PC-9 (cell line): ENCODE measurements at regions not wholly inside any gene's neighbourhood (a gene's known extent, or its start where the extent isn't known, plus 50 kb on each side); places are given as distances from the start of the nearest gene placed in this dataset.
A peak's percentile ranks its signal among the peaks of the same experiment; 100 is the strongest.

Experiments used
- BruUV-seq: library from RNA; stranded (reverse); fragments of 400-500 nt; replicated peaks from 2 replicates; lab custom pipeline; 2021; lab: Mats Ljungman, UMichigan
- CTCF ChIA-PET: fragments of 300-600 bp; sonication (Branson Sonifier 250); formaldehyde crosslinking; loops from one replicate; lab custom pipeline; 2022; ENCODE audit warnings: antibody characterized with exemption; lab: Charles Lee
- POLR2A ChIA-PET: fragments of 300-600 bp; sonication (Branson Sonifier 250); formaldehyde crosslinking; loops from one replicate; lab custom pipeline; 2022; ENCODE audit warnings: antibody characterized with exemption; ENCODE audit not compliant: unreplicated experiment; lab: Charles Lee
- DNase-seq, 2 experiments: peaks; one replicate each; pipeline versions ENCODE4 v3.0.0 to v3.0.0-alpha.2; 2015 to 2022; ENCODE audit warnings: mixed read lengths in 1 of 2
- H2AFZ ChIP-seq: fragments of 200-600 bp; sonication (generic); 2 replicates; pipeline ENCODE4 v1.8.1; 2017; ENCODE audit warnings: antibody characterized with exemption
- H3F3A ChIP-seq: fragments of 200-600 bp; sonication (generic); 2 replicates; pipeline ENCODE4 v1.8.1; 2017; ENCODE audit warnings: antibody characterized with exemption, mild to moderate bottlenecking, low read depth; ENCODE audit not compliant: insufficient read depth
- H3K27ac ChIP-seq: fragments of 200-600 bp; sonication (generic); 2 replicates; pipeline ENCODE4 v1.6.1; 2016; ENCODE audit warnings: mixed run types
- H3K27me3 ChIP-seq: fragments of 200-600 bp; sonication (generic); 2 replicates; pipeline ENCODE4 v1.6.1; 2016; ENCODE audit warnings: low read depth, mixed run types; ENCODE audit not compliant: insufficient read depth
- H3K36me3 ChIP-seq: fragments of 200-600 bp; sonication (generic); 2 replicates; pipeline ENCODE4 v1.6.1; 2016; ENCODE audit warnings: low read depth, mixed run types
- H3K4me1 ChIP-seq: fragments of 200-600 bp; sonication (generic); replicated peaks from 2 replicates; pipeline ENCODE4 v1.6.1; 2016; ENCODE audit warnings: mixed run types; ENCODE audit not compliant: insufficient read depth
- H3K4me2 ChIP-seq: fragments of 200-600 bp; sonication (generic); 2 replicates; pipeline ENCODE4 v1.6.1; 2017; ENCODE audit warnings: mixed run types
- H3K4me3 ChIP-seq: fragments of 200-600 bp; sonication (generic); 2 replicates; pipeline ENCODE4 v1.6.1; 2016; ENCODE audit warnings: mixed run types
- H3K79me2 ChIP-seq: fragments of 200-600 bp; sonication (generic); 2 replicates; pipeline ENCODE4 v1.6.1; 2017; ENCODE audit warnings: low read depth, mixed run types
- H3K9me2 ChIP-seq: fragments of 200-600 bp; sonication (generic); 2 replicates; pipeline ENCODE4 v1.8.1; 2017; ENCODE audit warnings: mild to moderate bottlenecking; ENCODE audit not compliant: insufficient read depth
- H3K9me3 ChIP-seq: fragments of 200-600 bp; sonication (generic); 2 replicates; pipeline ENCODE4 v1.8.1; 2016; ENCODE audit warnings: low read depth; ENCODE audit not compliant: insufficient read depth
- H4K20me1 ChIP-seq: fragments of 200-600 bp; sonication (generic); 2 replicates; pipeline ENCODE4 v1.8.1; 2017; ENCODE audit not compliant: insufficient read depth
- EZH2 ChIP-seq: fragments of 200-600 bp; sonication (generic); IDR thresholded peaks from 2 replicates; pipeline ENCODE4 v1.8.0; 2017; ENCODE audit warnings: antibody characterized with exemption, low read depth
- intact Hi-C: fragments of 100-400 bp; cut with micrococcal nuclease; formaldehyde crosslinking; loops from one replicate; pipeline ENCODE4 v1.10.0; 2022; ENCODE audit not compliant: unreplicated experiment
- TF ChIP-seq, protein P1 (sequence below): fragments of 200-600 bp; sonication (generic); conservative IDR thresholded peaks from 2 replicates; pipeline ENCODE4 v1.6.1; 2017; ENCODE audit warnings: mixed run types, antibody characterized with exemption, mild to moderate bottlenecking, moderate library complexity

DNA sequence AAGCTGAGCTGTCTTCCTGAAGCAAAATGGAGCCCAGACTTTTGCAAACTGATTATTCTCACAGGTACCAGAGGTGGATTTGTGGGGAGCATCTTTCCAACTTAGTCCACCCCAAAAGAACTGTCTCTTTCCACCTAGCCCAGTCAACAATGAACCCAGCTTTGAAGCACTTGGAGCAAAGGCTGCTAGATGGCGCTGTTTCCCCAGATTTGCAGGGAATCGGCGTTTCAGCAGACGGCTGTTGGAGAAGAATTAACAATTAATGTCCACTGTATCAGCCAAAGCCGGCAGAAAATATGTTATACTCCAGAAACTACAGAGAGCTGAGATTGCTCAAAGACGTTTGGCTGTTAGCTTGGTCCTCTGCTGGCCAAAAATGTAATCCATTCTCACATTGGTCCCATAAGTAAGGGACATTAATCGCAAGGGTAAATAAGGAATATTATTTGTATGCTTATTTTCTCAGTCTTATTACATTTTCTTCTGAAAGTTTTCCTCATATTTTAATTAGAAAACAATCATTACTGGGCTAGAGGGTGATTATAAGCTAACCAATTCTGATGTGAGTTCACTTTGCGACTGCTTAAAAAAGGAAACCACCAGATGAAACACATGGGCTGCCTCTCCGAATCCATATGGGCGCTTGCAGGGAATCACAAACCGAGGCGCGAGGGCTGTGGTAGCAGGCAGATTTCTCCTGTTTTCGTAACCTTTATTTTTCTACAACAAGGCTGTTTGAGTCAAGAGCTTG, 423.8 kb upstream of the MEX3C start:
- Histone ChIP-seq H3K4me2 (no peak overlapping the region; the same call in 1 of the 2 replicates), H3K79me2 (no peaks in the 10 kb centered on the region), H3K27ac (no peak overlapping the region), H3K4me3 (no peak overlapping the region), H3K9me2 (no peaks in the 10 kb centered on the region), H3K9me3 (no peaks in the 10 kb centered on the region), H3K36me3 (no peaks in the 10 kb centered on the region), H4K20me1 (no peaks in the 10 kb centered on the region), H3K4me1 (peaks cover 20% of the 10 kb centered on the region), H3K27me3 (no peaks in the 10 kb centered on the region), H3F3A (peaks cover 16% of the 10 kb centered on the region), H2AFZ (no peak overlapping the region)
- POLR2A ChIA-PET = no interaction called here
- no TSS peak for BruUV-seq
- CTCF ChIA-PET = no interaction called here
- TF ChIP-seq EZH2 = no peak
- TF ChIP-seq, protein P1, sequence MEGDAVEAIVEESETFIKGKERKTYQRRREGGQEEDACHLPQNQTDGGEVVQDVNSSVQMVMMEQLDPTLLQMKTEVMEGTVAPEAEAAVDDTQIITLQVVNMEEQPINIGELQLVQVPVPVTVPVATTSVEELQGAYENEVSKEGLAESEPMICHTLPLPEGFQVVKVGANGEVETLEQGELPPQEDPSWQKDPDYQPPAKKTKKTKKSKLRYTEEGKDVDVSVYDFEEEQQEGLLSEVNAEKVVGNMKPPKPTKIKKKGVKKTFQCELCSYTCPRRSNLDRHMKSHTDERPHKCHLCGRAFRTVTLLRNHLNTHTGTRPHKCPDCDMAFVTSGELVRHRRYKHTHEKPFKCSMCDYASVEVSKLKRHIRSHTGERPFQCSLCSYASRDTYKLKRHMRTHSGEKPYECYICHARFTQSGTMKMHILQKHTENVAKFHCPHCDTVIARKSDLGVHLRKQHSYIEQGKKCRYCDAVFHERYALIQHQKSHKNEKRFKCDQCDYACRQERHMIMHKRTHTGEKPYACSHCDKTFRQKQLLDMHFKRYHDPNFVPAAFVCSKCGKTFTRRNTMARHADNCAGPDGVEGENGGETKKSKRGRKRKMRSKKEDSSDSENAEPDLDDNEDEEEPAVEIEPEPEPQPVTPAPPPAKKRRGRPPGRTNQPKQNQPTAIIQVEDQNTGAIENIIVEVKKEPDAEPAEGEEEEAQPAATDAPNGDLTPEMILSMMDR = peak; percentile 91
- DNase-seq = peak in 1 of 2 experiments; percentile 32
- intact Hi-C loops = no loop called here

DNA sequence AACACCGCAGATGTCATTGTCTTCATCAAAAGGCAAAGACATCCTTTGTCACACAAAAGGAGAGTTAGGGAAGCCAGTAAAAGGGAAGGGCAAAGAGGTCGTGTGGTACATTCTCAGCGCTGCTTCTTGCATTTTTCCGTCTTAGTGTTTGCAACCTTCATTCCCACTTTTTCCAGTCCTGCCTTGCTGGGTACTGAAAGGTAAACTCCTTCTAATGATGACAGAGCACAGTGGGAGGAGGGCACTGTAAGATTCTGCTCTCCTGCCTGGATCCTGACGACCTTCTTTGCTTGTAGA, 424.3 kb upstream of the MEX3C start:
- H3K27me3 ChIP-seq = no peaks in the 10 kb centered on the region
- BruUV-seq = no TSS peak
- peaks cover 11% of the 10 kb centered on the region for H3F3A ChIP-seq
- H3K36me3 ChIP-seq = no peaks in the 10 kb centered on the region
- H3K9me2 ChIP-seq = no peaks in the 10 kb centered on the region
- intact Hi-C loops = no loop called here
- POLR2A ChIA-PET = no interaction called here
- peaks cover 15% of the 10 kb centered on the region for H3K4me1 ChIP-seq
- no peak overlapping the region for H3K27ac ChIP-seq
- no peak for DNase-seq
- TF ChIP-seq, protein P1 = no peak
- TF ChIP-seq EZH2 = no peak
- no peak overlapping the region for H3K4me2 ChIP-seq
- H3K4me3 ChIP-seq = no peak overlapping the region
- H2AFZ ChIP-seq = no peak overlapping the region
- H4K20me1 ChIP-seq = no peaks in the 10 kb centered on the region
- no peaks in the 10 kb centered on the region for H3K9me3 ChIP-seq
- no peaks in the 10 kb centered on the region for H3K79me2 ChIP-seq
- CTCF ChIA-PET = no interaction called here

- H3K27me3 ChIP-seq = no peaks in the 10 kb centered on the region
- H3K4me2 ChIP-seq = no peak overlapping the region
- H2AFZ ChIP-seq = no peak overlapping the region
- H3K4me1 ChIP-seq = peaks cover 6% of the 10 kb centered on the region
- peaks cover 5% of the 10 kb centered on the region; the same call in 1 of the 2 replicates for H3F3A ChIP-seq
- H3K36me3 ChIP-seq = no peaks in the 10 kb centered on the region
- intact Hi-C loops = no loop called here
- no peak overlapping the region for H3K27ac ChIP-seq
- CTCF ChIA-PET = interaction anchor here (0.6 kb wide), 1 partner anchor 92 kb away, joined by 6 read pairs; no protein-coding TSS in a partner anchor
- POLR2A ChIA-PET = no interaction called here
- no peaks in the 10 kb centered on the region for H3K9me2 ChIP-seq
- no peaks in the 10 kb centered on the region for H4K20me1 ChIP-seq
- no peak overlapping the region for H3K4me3 ChIP-seq
- no peak for DNase-seq
- H3K79me2 ChIP-seq = no peaks in the 10 kb centered on the region
- H3K9me3 ChIP-seq = no peaks in the 10 kb centered on the region
- no TSS peak for BruUV-seq
- TF ChIP-seq, protein P1 = no peak
- TF ChIP-seq EZH2 = no peak
These were observed 425.2 kb upstream of the MEX3C start for GRCh38 chr18:51622702-51623101.
